ENCODE measurements at regions not wholly inside any gene's neighbourhood (a gene's known extent, or its start where the extent isn't known, plus 50 kb on each side); places are given as distances from the start of the nearest gene placed in this dataset.
"Not testable (repeated sequence)": the region's sequence is repeated elsewhere in the genome, so short reads cannot be mapped to it uniquely, and the experiment has no call there.

DNA sequence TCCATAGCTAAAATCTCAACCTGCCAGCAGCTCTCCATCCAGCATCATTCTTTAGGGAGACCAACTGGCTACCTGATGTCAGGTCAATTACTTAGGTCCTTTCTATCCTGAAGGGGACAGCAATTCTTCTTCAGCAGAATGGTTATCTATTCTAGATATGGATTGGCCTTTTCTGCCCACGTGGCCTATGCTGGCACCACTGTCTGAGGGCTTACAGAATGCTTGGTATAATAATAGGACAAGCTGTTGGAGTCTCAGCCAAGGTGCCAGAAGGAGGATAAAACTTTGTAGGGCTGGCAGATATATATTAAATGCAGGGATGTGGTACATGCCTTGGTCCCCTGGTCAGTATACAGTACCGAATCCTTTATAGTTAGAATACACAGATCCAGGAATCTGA is 89.8 kb upstream of the C1GALT1C1 start:
- FAIRE-seq (no peak), DNase-seq (ENCODE audit: insufficient read length, low spot score) (no peak)

GRCh38 chrX:120718969-120719368 is 89.1 kb upstream of the C1GALT1C1 start:
- DNase-seq (ENCODE audit: insufficient read length, low spot score) (no peak), FAIRE-seq (peak; percentile 55)

GRCh38 chrX:120702337-120702736 is 72.5 kb upstream of the C1GALT1C1 start:
- not testable (repeated sequence) for FAIRE-seq; DNase-seq (ENCODE audit: insufficient read length, low spot score)

GRCh38 chrX:120697053-120697452 is 67.2 kb upstream of the C1GALT1C1 start:
- DNase-seq (ENCODE audit: insufficient read length, low spot score) (no peak), FAIRE-seq (peak; percentile 86)

GRCh38 chrX:120692319-120692718 is 62.5 kb upstream of the C1GALT1C1 start:
- FAIRE-seq, result peak; percentile 47

GRCh38 chrX:120690941-120691340 is 61.1 kb upstream of the C1GALT1C1 start:
- DNase-seq (ENCODE audit: insufficient read length, low spot score) (no peak), FAIRE-seq (no peak)

More at GRCh38 chrX:120692319-120692718, 62.5 kb upstream of the C1GALT1C1 start:
- DNase-seq (ENCODE audit: insufficient read length, low spot score), result no peak

- no peak for FAIRE-seq
- DNase-seq (ENCODE audit: insufficient read length, low spot score), result no peak
These were observed 60.5 kb upstream of the C1GALT1C1 start for GRCh38 chrX:120690344-120690743.

- no peak for FAIRE-seq
These were observed 50.2 kb upstream of the C1GALT1C1 start for GRCh38 chrX:120680090-120680489.

More at GRCh38 chrX:120680090-120680489, 50.2 kb upstream of the C1GALT1C1 start:
- no peak for DNase-seq (ENCODE audit: insufficient read length, low spot score)
